ENCODE measurements at regions not wholly inside any gene's neighbourhood (a gene's known extent, or its start where the extent isn't known, plus 50 kb on each side); places are given as distances from the start of the nearest gene placed in this dataset.

DNA sequence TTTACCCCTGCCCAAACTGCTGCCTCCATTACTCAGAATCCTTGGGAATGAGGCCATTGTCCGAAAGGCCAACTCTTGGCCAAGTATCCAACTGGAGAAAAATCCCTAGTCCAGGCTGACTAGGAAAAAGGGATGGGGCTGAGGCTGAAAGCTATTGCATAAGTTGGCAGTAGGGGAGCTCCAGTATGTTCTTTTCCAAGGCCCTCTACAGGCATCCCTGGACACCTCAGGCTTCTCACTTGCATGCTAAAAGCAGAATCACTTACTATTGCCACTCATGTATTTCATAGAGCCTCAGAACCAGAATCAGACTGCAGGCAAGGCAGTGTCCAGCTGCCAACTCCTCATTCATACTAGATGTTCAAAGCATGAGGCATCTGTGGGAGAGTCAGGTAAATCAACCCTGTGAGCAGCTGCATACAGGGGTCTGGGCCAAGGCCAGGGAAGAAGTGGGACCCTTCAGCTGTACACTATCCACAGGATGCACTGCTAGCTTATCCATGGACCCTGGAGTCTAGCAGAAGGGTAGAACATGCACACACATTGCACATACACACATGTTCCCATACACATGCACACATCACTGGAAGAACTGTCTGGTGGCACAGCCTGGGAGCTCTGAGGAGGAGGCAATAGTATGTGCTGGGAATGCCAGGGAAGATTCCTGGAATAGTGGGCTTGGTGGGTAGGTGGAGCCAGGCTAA lies 195.3 kb downstream of the C1orf94 start:
- H3K9ac ChIP-seq (ENCODE audit: insufficient read depth, low read length): no peak overlapping the region
- H3K27me3 ChIP-seq (ENCODE audit: control insufficient read depth, insufficient read depth, low read length): peaks cover under 1% of the 10 kb centered on the region

DNA sequence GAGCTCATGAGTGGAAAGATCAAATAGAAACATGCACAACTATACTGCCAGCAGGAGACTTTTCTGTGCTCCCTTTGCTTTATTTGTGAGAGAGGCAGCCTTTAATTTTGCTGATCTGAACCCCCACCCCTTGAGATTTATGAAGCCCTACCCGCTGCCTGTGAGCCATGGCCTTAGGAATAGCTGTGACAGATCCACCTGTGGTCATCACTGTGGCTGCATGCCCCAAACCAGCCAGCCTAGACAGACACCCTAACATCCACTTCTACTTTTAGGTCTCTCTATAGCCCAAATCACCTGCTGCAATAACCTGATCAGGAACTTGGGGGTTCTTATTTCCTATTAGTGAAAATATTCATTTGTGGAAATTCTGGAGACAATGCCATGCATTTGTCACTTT lies 196.2 kb downstream of the C1orf94 start:
- DNase-seq (ENCODE audit: low read depth in 2 of 2): no peak
- Histone ChIP-seq H3K4me3 (replicated peaks in 1 of 4; ENCODE audit: control extremely low read depth in 1 of 4, insufficient read depth in 1 of 4, low read depth in 3 of 4, low read length in 4 of 4) (no peak overlapping the region), H3K27me3 (ENCODE audit: control insufficient read depth, insufficient read depth, low read length) (peaks cover 3% of the 10 kb centered on the region), H3K4me2 (ENCODE audit: extremely low read depth, insufficient read depth, low read length) (no peak overlapping the region), H2AFZ (ENCODE audit: low read length) (no peak overlapping the region), H4K20me1 (ENCODE audit: control insufficient read depth, extremely low read depth, insufficient read depth, low read length) (no peaks in the 10 kb centered on the region), H3K27ac (ENCODE audit: insufficient read depth, low read length) (no peak overlapping the region), H3K36me3 (ENCODE audit: control insufficient read depth, insufficient read depth, low read length) (no peaks in the 10 kb centered on the region), H3K9me3 (ENCODE audit: control insufficient read depth, insufficient read depth, low read depth, low read length) (no peaks in the 10 kb centered on the region), H3K9ac (ENCODE audit: insufficient read depth, low read length) (no peak overlapping the region), H3K79me2 (ENCODE audit: control insufficient read depth, insufficient read depth, low read length) (no peaks in the 10 kb centered on the region), H3K4me1 (ENCODE audit: control insufficient read depth, extremely low read depth, insufficient read depth, low read length) (no peaks in the 10 kb centered on the region)
- TF ChIP-seq, protein P1, sequence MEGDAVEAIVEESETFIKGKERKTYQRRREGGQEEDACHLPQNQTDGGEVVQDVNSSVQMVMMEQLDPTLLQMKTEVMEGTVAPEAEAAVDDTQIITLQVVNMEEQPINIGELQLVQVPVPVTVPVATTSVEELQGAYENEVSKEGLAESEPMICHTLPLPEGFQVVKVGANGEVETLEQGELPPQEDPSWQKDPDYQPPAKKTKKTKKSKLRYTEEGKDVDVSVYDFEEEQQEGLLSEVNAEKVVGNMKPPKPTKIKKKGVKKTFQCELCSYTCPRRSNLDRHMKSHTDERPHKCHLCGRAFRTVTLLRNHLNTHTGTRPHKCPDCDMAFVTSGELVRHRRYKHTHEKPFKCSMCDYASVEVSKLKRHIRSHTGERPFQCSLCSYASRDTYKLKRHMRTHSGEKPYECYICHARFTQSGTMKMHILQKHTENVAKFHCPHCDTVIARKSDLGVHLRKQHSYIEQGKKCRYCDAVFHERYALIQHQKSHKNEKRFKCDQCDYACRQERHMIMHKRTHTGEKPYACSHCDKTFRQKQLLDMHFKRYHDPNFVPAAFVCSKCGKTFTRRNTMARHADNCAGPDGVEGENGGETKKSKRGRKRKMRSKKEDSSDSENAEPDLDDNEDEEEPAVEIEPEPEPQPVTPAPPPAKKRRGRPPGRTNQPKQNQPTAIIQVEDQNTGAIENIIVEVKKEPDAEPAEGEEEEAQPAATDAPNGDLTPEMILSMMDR (conservative IDR thresholded peaks at IDR 0.05 in 1 of 2, IDR thresholded peaks at IDR 0.05 in 1 of 2; ENCODE audit: low read depth in 1 of 2, low read length in 2 of 2): no peak
- TF ChIP-seq EZH2 (IDR thresholded peaks at IDR 0.05; ENCODE audit: low read length, missing control alignments): no peak

More for the DNA sequence above, 195.3 kb downstream of the C1orf94 start:
- no peak overlapping the region for H3K4me3 ChIP-seq (replicated peaks in 1 of 4; ENCODE audit: control extremely low read depth in 1 of 4, insufficient read depth in 1 of 4, low read depth in 3 of 4, low read length in 4 of 4)
- no peaks in the 10 kb centered on the region for H3K4me1 ChIP-seq (ENCODE audit: control insufficient read depth, extremely low read depth, insufficient read depth, low read length)
- no peak overlapping the region for H2AFZ ChIP-seq (ENCODE audit: low read length)
- TF ChIP-seq, protein P1 (conservative IDR thresholded peaks at IDR 0.05 in 1 of 2, IDR thresholded peaks at IDR 0.05 in 1 of 2; ENCODE audit: low read depth in 1 of 2, low read length in 2 of 2): no peak
- TF ChIP-seq EZH2 (IDR thresholded peaks at IDR 0.05; ENCODE audit: low read length, missing control alignments): no peak
- no peaks in the 10 kb centered on the region for H3K36me3 ChIP-seq (ENCODE audit: control insufficient read depth, insufficient read depth, low read length)
- H3K79me2 ChIP-seq (ENCODE audit: control insufficient read depth, insufficient read depth, low read length): no peaks in the 10 kb centered on the region
- H3K27ac ChIP-seq (ENCODE audit: insufficient read depth, low read length): no peak overlapping the region
- H3K4me2 ChIP-seq (ENCODE audit: extremely low read depth, insufficient read depth, low read length): no peak overlapping the region
- no peak for DNase-seq (ENCODE audit: low read depth in 2 of 2)
- no peaks in the 10 kb centered on the region for H3K9me3 ChIP-seq (ENCODE audit: control insufficient read depth, insufficient read depth, low read depth, low read length)
- H4K20me1 ChIP-seq (ENCODE audit: control insufficient read depth, extremely low read depth, insufficient read depth, low read length): no peaks in the 10 kb centered on the region

DNA sequence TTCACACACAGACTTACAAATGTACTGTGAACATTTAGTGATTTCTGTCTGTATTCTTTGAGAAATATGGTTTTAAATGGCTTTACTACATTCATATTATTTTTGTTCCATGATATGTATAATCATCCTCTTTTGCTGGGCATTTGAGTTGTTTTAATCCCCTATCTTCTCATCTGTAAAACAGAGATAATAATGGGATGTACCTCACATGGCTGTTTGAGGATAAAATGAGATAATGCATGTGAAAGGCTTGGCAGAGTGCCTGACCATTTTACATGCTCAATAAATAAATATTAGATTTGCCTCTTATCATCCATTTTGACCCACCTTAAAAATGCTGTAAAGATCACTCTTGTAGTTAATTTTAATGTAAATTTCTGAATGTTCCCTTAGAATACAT lies 197.2 kb downstream of the C1orf94 start:
- no peak for DNase-seq (ENCODE audit: low read depth in 2 of 2)
- no peaks in the 10 kb centered on the region for H3K4me1 ChIP-seq (ENCODE audit: control insufficient read depth, extremely low read depth, insufficient read depth, low read length)
- H4K20me1 ChIP-seq (ENCODE audit: control insufficient read depth, extremely low read depth, insufficient read depth, low read length): no peaks in the 10 kb centered on the region

More for the DNA sequence above, 197.2 kb downstream of the C1orf94 start:
- Histone ChIP-seq H3K79me2 (ENCODE audit: control insufficient read depth, insufficient read depth, low read length) (no peaks in the 10 kb centered on the region), H3K9ac (ENCODE audit: insufficient read depth, low read length) (no peak overlapping the region), H3K4me2 (ENCODE audit: extremely low read depth, insufficient read depth, low read length) (no peak overlapping the region), H3K27me3 (ENCODE audit: control insufficient read depth, insufficient read depth, low read length) (peaks cover 3% of the 10 kb centered on the region), H3K27ac (ENCODE audit: insufficient read depth, low read length) (no peak overlapping the region), H3K36me3 (ENCODE audit: control insufficient read depth, insufficient read depth, low read length) (no peaks in the 10 kb centered on the region), H3K9me3 (ENCODE audit: control insufficient read depth, insufficient read depth, low read depth, low read length) (no peaks in the 10 kb centered on the region), H2AFZ (ENCODE audit: low read length) (no peak overlapping the region), H3K4me3 (replicated peaks in 1 of 4; ENCODE audit: control extremely low read depth in 1 of 4, insufficient read depth in 1 of 4, low read depth in 3 of 4, low read length in 4 of 4) (no peak overlapping the region)
- TF ChIP-seq EZH2 (IDR thresholded peaks at IDR 0.05; ENCODE audit: low read length, missing control alignments): no peak
- TF ChIP-seq, protein P1 (conservative IDR thresholded peaks at IDR 0.05 in 1 of 2, IDR thresholded peaks at IDR 0.05 in 1 of 2; ENCODE audit: low read depth in 1 of 2, low read length in 2 of 2): no peak
